ENCODE measurements at regions not wholly inside any gene's neighbourhood (a gene's known extent, or its start where the extent isn't known, plus 50 kb on each side); places are given as distances from the start of the nearest gene placed in this dataset.

GRCh38 chr5:27571681-27572080 lies 533.3 kb upstream of the CDH9 start:
- no peaks in the 10 kb centered on the region for H4K20me1 ChIP-seq (ENCODE audit: control insufficient read depth, insufficient read depth, low read depth, low read length)
- H3K27me3 ChIP-seq (ENCODE audit: control insufficient read depth, low read length) = no peaks in the 10 kb centered on the region
- no peaks in the 10 kb centered on the region for H3K9me2 ChIP-seq (replicated peaks; ENCODE audit: control insufficient read depth, low read length)
- no peaks in the 10 kb centered on the region for H3F3A ChIP-seq (ENCODE audit: control insufficient read depth, insufficient read depth)
- no peaks in the 10 kb centered on the region for H3K36me3 ChIP-seq (ENCODE audit: control insufficient read depth, low read length)
- H3K4me2 ChIP-seq (ENCODE audit: low read length) = no peak overlapping the region
- H3K9me3 ChIP-seq (ENCODE audit: control insufficient read depth, insufficient read depth, low read length) = no peaks in the 10 kb centered on the region
- H3K27ac ChIP-seq (ENCODE audit: low read depth, low read length) = no peak overlapping the region
- no peaks in the 10 kb centered on the region for H3K4me1 ChIP-seq (ENCODE audit: control insufficient read depth, low read length)
- H3K4me3 ChIP-seq (ENCODE audit: low read length) = no peak overlapping the region
- TF ChIP-seq CTCF (IDR thresholded peaks at IDR 0.05; ENCODE audit: low read depth, low read length, poor library complexity, severe bottlenecking) (no peak), EZH2phosphoT487 (IDR thresholded peaks at IDR 0.05; ENCODE audit: borderline replicate concordance, low read length) (no peak)
- no peaks in the 10 kb centered on the region for H3K79me2 ChIP-seq (ENCODE audit: control insufficient read depth, low read length)

GRCh38 chr5:27568811-27569210 lies 530.4 kb upstream of the CDH9 start:
- no peak for TF ChIP-seq EZH2phosphoT487 (IDR thresholded peaks at IDR 0.05; ENCODE audit: borderline replicate concordance, low read length)
- TF ChIP-seq CTCF (IDR thresholded peaks at IDR 0.05; ENCODE audit: low read depth, low read length, poor library complexity, severe bottlenecking) = no peak
- Histone ChIP-seq H3K4me2 (ENCODE audit: low read length) (no peak overlapping the region), H3K9me2 (replicated peaks; ENCODE audit: control insufficient read depth, low read length) (no peaks in the 10 kb centered on the region)

GRCh38 chr5:27561408-27561807 lies 523.0 kb upstream of the CDH9 start:
- Histone ChIP-seq H3K36me3 (ENCODE audit: control insufficient read depth, low read length) (no peaks in the 10 kb centered on the region), H3K27me3 (ENCODE audit: control insufficient read depth, low read length) (no peaks in the 10 kb centered on the region), H3K4me2 (ENCODE audit: low read length) (no peak overlapping the region), H3K4me1 (ENCODE audit: control insufficient read depth, low read length) (no peaks in the 10 kb centered on the region), H3K9me2 (replicated peaks; ENCODE audit: control insufficient read depth, low read length) (no peaks in the 10 kb centered on the region), H3K27ac (ENCODE audit: low read depth, low read length) (no peak overlapping the region), H3F3A (ENCODE audit: control insufficient read depth, insufficient read depth) (no peaks in the 10 kb centered on the region), H3K79me2 (ENCODE audit: control insufficient read depth, low read length) (no peaks in the 10 kb centered on the region), H3K9me3 (ENCODE audit: control insufficient read depth, insufficient read depth, low read length) (no peaks in the 10 kb centered on the region), H3K4me3 (ENCODE audit: low read length) (no peak overlapping the region), H4K20me1 (ENCODE audit: control insufficient read depth, insufficient read depth, low read depth, low read length) (no peaks in the 10 kb centered on the region)
- TF ChIP-seq CTCF (IDR thresholded peaks at IDR 0.05; ENCODE audit: low read depth, low read length, poor library complexity, severe bottlenecking) = no peak
- TF ChIP-seq EZH2phosphoT487 (IDR thresholded peaks at IDR 0.05; ENCODE audit: borderline replicate concordance, low read length) = no peak

More at GRCh38 chr5:27568811-27569210, 530.4 kb upstream of the CDH9 start:
- Histone ChIP-seq H3K36me3 (ENCODE audit: control insufficient read depth, low read length) (no peaks in the 10 kb centered on the region), H3K4me1 (ENCODE audit: control insufficient read depth, low read length) (no peaks in the 10 kb centered on the region), H4K20me1 (ENCODE audit: control insufficient read depth, insufficient read depth, low read depth, low read length) (no peaks in the 10 kb centered on the region), H3F3A (ENCODE audit: control insufficient read depth, insufficient read depth) (no peaks in the 10 kb centered on the region), H3K9me3 (ENCODE audit: control insufficient read depth, insufficient read depth, low read length) (no peaks in the 10 kb centered on the region), H3K27me3 (ENCODE audit: control insufficient read depth, low read length) (no peaks in the 10 kb centered on the region), H3K27ac (ENCODE audit: low read depth, low read length) (no peak overlapping the region), H3K79me2 (ENCODE audit: control insufficient read depth, low read length) (no peaks in the 10 kb centered on the region), H3K4me3 (ENCODE audit: low read length) (no peak overlapping the region)

GRCh38 chr5:27548484-27548883 lies 510.1 kb upstream of the CDH9 start:
- TF ChIP-seq EZH2phosphoT487 (IDR thresholded peaks at IDR 0.05; ENCODE audit: borderline replicate concordance, low read length) (no peak), CTCF (IDR thresholded peaks at IDR 0.05; ENCODE audit: low read depth, low read length, poor library complexity, severe bottlenecking) (no peak)
- Histone ChIP-seq H3K36me3 (ENCODE audit: control insufficient read depth, low read length) (no peaks in the 10 kb centered on the region), H3K27me3 (ENCODE audit: control insufficient read depth, low read length) (no peaks in the 10 kb centered on the region), H4K20me1 (ENCODE audit: control insufficient read depth, insufficient read depth, low read depth, low read length) (no peaks in the 10 kb centered on the region), H3K27ac (ENCODE audit: low read depth, low read length) (no peak overlapping the region), H3K4me2 (ENCODE audit: low read length) (no peak overlapping the region), H3K4me3 (ENCODE audit: low read length) (no peak overlapping the region), H3K9me2 (replicated peaks; ENCODE audit: control insufficient read depth, low read length) (no peaks in the 10 kb centered on the region), H3F3A (ENCODE audit: control insufficient read depth, insufficient read depth) (no peaks in the 10 kb centered on the region), H3K79me2 (ENCODE audit: control insufficient read depth, low read length) (no peaks in the 10 kb centered on the region), H3K4me1 (ENCODE audit: control insufficient read depth, low read length) (no peaks in the 10 kb centered on the region), H3K9me3 (ENCODE audit: control insufficient read depth, insufficient read depth, low read length) (peaks cover 4% of the 10 kb centered on the region; the same call in 1 of the 2 replicates)
